Urothelium cell line (cell line): ENCODE measurements at regions not wholly inside any gene's neighbourhood (a gene's known extent, or its start where the extent isn't known, plus 50 kb on each side); places are given as distances from the start of the nearest gene placed in this dataset.
"Not testable (repeated sequence)": the region's sequence is repeated elsewhere in the genome, so short reads cannot be mapped to it uniquely, and the experiment has no call there.

ENCODE experiments used
- DNase-seq: peaks from one replicate; pipeline ENCODE4 v3.0.0; 2011; ENCODE audit warnings: low spot score, mixed read lengths
- FAIRE-seq: peaks from 2 replicates; lab custom pipeline; 2011; peaks lifted over from hg19 to GRCh38; lab: Jason Lieb, UNC

DNA sequence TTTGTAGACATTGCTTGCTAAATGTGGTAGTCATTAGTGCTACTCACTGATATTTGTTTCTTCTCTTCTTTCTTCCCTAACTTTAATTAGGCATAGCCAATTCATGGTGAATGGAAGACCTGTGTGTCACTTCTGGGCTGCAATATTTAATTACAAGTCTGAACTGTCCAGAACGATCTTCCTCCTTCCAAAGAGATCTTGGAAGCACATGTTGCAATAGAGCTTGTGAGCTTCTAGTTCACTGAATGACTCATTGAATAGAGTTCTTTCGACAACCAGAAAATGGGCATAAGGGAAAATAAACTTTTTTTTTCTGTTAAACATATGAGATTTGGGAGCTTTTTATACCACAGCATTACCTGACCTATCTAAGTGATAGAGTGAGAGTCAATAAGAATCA, 1264.6 kb downstream of the PCDH9 start:
- DNase-seq (no peak), FAIRE-seq (no peak)

DNA sequence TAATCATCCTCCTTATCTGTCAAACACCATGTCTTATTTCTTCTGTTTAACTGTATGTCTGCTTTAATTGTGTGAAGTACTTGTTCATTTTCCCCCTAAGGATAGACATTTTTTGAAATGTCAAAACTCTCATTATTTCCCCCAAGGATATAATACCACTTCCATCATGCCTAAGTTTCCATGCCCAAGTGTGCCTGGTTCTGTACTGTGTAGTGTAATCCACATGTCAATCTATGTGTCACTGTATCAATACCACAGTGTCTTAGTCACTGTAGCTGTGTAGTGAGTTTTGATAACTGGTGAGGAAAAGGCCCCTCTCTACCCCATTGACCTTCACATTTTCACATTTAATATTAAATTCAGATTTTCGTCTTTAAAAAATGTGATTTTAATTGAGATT, 1265.5 kb downstream of the PCDH9 start:
- no peak for FAIRE-seq
- no peak for DNase-seq

DNA sequence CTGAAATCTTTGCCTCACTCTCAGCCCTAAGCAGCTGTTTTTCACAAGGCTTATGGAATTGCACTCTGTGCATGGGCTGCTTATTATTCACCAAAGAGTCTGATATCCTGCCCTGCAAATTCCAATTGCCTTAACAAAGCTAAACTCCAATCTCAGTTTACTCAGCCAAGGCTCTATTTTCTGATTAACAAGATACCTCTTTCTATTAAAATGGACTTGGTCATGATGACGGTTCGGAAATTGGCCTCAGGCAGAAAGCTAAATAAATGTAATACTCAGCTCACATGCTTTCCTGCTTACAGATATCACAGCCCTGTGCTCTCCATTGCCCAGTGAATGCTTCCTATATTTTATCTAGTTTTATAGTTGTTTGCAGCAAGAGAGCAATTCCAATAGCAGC, 1270.8 kb downstream of the PCDH9 start:
- DNase-seq (no peak), FAIRE-seq (no peak)

DNA sequence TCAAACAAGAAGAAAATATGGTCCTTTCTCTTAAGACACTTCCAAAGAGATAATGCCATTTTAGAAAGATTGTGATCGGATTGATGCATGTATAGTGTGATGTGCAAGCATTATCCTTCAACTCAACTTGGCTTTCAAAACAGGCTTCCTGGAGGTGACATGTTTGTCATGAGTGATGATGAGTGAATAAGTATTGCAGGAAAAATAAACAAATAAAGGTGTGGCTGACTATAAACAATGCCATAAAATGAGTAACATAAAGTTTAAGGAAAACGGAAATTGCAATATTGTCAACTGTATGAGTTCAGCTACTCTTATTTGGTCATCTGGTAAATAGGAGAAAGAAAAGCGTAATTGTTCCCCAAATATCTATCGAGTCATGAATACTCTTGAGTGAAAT, 1283.7 kb downstream of the PCDH9 start:
- FAIRE-seq (no peak), DNase-seq (no peak)

GRCh38 chr13:65943708-65944107, 1286.4 kb downstream of the PCDH9 start:
- DNase-seq (no peak), FAIRE-seq (no peak)

- DNase-seq (no peak), FAIRE-seq (no peak)
Observed at GRCh38 chr13:65943024-65943423, 1287.1 kb downstream of the PCDH9 start.

GRCh38 chr13:65940720-65941119, 1289.4 kb downstream of the PCDH9 start:
- no peak for DNase-seq
- no peak for FAIRE-seq

GRCh38 chr13:65937251-65937650, 1292.9 kb downstream of the PCDH9 start:
- DNase-seq (no peak), FAIRE-seq (no peak)

GRCh38 chr13:65936249-65936648, 1293.9 kb downstream of the PCDH9 start:
- FAIRE-seq (no peak), DNase-seq (no peak)

DNA sequence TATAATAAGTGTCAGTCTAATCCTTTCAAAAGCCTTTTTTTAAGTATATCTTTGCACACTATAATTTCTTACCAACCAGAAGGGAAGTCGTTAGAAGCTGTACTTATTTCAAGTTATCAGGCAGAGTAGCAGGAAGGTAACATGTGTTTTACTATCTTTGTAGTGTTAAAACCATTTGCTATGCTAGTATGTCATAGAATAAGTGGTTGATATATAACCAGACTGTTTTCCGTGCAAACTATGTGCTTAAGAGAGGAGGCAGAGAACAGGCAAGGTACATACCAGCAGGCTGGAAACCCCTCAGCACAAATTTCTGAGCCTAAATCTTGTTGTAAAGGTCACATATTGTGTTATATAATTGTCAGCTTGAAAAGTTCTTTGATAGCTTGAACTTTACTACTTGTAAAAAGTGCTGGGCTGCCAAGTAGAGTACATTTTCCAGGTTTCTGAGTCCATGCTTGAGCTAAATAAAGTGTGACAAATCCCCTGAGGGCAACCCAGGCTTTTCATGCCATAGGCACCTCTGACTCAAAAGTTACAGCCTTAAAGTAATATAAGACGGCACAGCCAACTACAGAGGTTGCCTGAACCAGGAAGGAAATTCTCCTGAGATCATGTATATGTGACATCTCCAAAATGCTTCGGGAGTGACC, 1297.4 kb downstream of the PCDH9 start:
- no peak for FAIRE-seq
- no peak for DNase-seq

- FAIRE-seq (no peak), DNase-seq (no peak)
Observed at GRCh38 chr13:65932013-65932412, 1298.1 kb downstream of the PCDH9 start.

- no peak for FAIRE-seq
- no peak for DNase-seq
Observed at GRCh38 chr13:65929436-65929835, 1300.7 kb downstream of the PCDH9 start.

DNA sequence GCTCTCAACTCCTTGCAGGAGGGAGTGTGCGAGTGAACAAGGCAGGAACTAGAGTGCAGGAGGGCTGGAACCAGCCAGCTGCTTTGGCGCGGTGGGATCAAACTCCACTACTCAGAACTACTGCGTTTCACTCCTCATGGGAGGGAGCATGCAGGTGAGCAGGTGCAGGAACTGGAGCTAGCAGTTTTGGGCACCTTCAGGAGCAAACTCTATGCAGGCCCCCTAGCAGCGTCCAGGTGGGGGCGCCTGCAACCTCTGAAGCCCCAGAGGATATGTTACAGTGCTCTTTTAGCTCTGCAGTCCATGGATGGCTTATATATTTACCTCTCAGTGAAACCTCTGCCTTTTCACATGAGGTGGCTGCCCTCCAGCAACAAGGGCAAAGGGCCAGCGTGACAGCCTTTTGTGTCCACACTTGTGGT, 1303.4 kb downstream of the PCDH9 start:
- no peak for FAIRE-seq
- DNase-seq = no peak

GRCh38 chr13:65922846-65923245, 1307.3 kb downstream of the PCDH9 start:
- DNase-seq, FAIRE-seq: not testable (repeated sequence)

GRCh38 chr13:65921933-65922332, 1308.2 kb downstream of the PCDH9 start:
- no peak for DNase-seq
- FAIRE-seq = no peak

- FAIRE-seq = no peak
Observed at GRCh38 chr13:65917731-65918130, 1312.4 kb downstream of the PCDH9 start.

DNA sequence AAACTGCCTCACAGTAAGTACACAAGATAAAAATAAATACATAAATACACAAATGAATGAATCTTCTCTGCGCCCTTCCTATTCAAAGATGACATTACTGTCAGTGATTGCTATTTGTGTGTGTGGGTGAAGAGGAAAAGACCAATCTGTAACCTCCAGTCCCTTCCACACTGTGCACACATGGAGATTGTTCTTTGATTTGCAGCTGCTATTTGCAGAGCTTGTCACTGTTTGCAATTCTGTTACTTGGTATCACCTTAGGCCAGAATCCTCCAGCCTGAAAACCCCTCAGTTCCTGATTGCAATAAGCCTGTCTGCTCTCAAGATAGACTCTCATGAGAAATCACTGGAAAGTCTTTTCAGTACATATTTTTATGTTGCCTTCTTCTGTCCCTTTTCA, 1314.9 kb downstream of the PCDH9 start:
- no peak for DNase-seq
- no peak for FAIRE-seq

More at GRCh38 chr13:65917731-65918130, 1312.4 kb downstream of the PCDH9 start:
- no peak for DNase-seq

DNA sequence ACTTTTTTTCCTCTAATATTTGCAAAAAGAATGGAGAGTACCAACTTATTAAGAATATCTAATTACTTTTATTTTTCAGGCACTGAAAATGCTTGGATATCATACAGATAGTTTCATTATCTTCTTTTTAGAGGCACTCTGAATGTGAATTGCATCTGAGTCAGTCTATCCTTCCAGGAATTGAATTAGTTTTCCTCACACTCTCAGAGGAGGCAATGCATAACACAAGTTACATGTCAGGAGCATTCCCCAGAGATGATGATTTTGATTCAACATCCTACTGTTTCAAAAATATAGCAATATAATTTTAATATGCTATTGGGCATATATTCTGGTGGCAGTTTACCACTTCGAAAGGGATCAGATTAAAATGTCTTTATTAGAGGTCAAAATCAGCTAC, 1315.4 kb downstream of the PCDH9 start:
- FAIRE-seq = no peak

DNA sequence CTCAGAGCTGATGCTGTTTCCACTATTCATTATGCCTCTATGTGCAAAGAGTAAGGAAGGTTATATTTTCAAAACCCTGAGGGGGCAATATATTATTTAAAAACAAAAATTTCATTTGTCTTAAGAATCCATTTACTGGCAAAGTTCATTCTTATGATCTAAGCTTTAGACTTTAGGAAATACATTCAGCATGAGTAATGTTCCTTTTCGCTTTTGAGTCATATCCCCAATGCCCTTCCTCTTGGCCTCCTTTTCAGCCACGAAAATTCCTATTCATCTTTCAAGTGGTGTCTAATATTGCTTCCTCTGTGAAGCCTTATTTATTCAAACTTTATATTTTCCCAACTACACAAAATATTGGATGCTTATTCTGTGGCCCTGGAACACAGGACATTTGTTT, 1317.0 kb downstream of the PCDH9 start:
- FAIRE-seq = no peak
- DNase-seq = peak; percentile 26

More for the DNA sequence above, 1315.4 kb downstream of the PCDH9 start:
- no peak for DNase-seq

GRCh38 chr13:65912516-65912915, 1317.6 kb downstream of the PCDH9 start:
- FAIRE-seq (no peak), DNase-seq (no peak)

DNA sequence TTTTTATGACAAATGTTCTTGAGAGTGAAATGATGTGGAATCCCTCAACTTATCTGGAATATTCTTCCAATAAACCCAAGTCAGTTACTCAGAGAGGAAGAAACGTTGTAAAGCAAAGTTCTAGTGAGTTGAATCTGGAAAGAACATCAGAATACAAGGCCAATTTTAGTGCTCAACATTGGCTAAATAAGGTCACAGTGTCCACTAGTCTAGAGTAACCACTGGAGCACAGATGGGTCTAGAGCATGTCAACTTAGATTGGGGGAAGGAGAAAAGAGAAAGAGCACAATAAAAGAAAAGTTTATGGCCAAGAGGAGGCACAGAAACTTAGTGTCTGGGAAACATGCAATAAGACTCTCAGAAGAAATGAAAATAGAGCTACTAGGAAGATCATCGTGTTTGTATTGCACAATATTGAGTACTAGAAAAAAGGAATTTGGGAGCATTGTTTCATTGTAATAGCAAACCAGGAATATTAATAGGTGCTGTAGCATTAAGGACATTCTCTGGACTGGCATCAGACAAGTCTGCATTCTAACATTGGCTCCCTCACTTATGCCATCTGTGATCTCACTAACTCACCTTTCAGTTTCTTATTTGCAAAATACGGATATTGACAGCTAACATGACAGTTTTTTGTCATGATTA, 1318.5 kb downstream of the PCDH9 start:
- DNase-seq (no peak), FAIRE-seq (no peak)

DNA sequence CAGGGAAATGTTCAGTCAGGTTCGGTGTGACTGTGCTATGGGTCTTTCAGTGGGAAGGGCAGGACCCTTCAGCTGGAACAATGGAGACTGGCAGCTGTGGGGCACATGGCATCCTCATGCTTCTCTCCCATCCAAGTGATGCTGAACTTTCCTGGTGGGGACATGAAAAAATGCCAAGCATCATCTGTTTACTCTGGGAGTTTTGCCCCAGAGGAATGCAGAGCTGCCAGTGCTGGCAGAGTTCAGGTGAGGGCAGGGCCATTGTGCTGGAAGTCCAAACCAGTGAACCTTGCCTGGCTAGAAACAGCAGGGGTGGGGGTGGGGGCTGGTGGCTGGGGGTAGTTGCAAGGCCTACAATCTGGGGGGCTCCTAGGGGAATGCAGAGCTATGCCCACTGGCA, 1320.6 kb downstream of the PCDH9 start:
- FAIRE-seq = no peak

More for the DNA sequence above, 1320.6 kb downstream of the PCDH9 start:
- no peak for DNase-seq
